ENCODE measurements at regions not wholly inside any gene's neighbourhood (a gene's known extent, or its start where the extent isn't known, plus 50 kb on each side); places are given as distances from the start of the nearest gene placed in this dataset.

DNA sequence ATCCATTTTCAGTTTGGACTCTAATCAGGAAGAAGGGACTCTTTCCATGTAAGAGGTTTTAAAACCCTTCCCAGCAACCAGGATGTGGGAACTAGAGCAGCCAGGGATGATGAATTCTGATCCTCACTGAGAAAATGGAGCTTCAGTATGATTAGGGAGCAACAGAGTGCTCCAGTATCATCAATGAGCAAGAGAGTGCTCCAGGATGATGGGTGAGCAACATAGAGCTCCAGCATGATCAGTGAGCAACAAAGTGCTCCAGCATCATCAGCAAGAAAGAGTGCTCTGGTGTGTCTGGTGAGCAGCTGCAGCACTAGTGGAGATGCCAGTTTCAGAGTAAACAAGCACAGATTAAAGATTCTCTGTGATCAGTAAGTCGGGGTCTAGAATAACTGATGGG lies 106.4 kb upstream of the LPP start:
- DNase-seq = no peak

GRCh38 chr3:188049606-188050530 lies 104.1 kb upstream of the LPP start:
- peak; percentile 74 for DNase-seq

GRCh38 chr3:188051801-188052168 lies 102.2 kb upstream of the LPP start:
- no peak for DNase-seq

DNA sequence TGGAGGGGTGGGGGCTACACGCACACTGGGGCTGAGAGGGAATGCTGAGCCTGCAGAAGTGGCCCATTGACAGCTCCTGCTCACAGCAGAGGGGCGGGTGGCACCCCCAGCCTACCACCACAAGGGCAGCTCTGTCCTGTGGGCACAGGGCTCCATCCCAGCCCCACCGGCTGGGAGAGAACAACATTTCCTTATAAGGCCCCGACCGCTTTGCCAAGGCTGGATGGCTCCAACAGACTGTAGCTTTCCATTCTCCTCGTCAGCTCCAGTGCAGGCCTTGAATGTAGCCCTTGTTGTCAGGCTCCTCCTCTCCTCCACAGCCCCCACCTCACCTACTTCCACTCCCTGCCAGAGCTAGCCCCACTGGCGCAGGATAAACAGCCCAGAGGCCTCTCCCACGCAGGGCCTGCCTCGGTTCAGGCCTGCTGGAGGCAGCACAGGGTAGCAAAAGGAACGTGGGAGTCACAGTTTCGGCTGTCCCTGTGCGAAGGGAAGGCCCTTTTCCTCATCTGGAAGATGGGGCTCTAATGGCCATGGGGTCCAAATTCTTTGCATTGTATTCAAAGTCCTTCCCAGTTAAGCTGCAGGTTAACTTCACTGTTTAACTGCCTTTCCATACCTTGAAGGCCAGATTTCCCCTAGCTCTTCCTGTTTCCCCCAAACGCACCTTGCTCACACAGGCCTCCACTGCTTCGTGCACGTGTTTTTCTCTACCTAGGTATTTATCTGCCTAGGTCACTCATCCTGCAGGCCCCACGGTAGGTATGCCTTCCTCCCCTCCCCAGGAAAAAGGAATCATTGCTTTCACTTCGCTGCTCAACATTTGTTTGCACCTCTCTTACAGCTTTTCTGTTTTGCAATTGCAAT lies 101.6 kb upstream of the LPP start:
- DNase-seq = no peak

GRCh38 chr3:188053036-188053340 lies 101.0 kb upstream of the LPP start:
- no peak for DNase-seq

GRCh38 chr3:188053710-188054380 lies 100.1 kb upstream of the LPP start:
- DNase-seq = no peak

- DNase-seq = no peak
Measured at GRCh38 chr3:188054541-188054940, 99.4 kb upstream of the LPP start.

GRCh38 chr3:188055388-188055787 lies 98.6 kb upstream of the LPP start:
- DNase-seq = no peak

DNA sequence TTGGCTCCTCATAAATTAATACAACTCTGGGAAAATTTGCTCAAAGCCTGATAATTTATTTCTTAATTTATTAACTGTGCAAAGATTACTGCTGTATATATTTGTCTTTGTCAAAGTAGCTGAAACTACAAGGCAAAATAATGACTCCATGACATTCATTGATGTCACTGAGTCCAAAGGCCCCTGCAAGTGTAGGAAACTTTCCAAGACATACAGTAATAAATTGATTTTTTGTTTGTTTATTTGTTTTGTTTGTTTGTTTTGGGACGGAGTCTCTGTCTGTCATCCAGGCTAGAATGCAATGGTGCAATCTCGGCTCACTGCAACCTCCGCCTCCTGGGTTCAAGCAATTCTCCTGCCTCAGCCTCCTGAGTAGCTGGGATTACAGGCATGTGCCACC lies 96.8 kb upstream of the LPP start:
- no peak for DNase-seq

- DNase-seq = no peak
Measured at GRCh38 chr3:188058569-188059184, 95.3 kb upstream of the LPP start.

- DNase-seq = no peak
Measured at GRCh38 chr3:188059351-188059750, 94.6 kb upstream of the LPP start.

- no peak for DNase-seq
Measured at GRCh38 chr3:188060264-188060835, 93.6 kb upstream of the LPP start.

DNA sequence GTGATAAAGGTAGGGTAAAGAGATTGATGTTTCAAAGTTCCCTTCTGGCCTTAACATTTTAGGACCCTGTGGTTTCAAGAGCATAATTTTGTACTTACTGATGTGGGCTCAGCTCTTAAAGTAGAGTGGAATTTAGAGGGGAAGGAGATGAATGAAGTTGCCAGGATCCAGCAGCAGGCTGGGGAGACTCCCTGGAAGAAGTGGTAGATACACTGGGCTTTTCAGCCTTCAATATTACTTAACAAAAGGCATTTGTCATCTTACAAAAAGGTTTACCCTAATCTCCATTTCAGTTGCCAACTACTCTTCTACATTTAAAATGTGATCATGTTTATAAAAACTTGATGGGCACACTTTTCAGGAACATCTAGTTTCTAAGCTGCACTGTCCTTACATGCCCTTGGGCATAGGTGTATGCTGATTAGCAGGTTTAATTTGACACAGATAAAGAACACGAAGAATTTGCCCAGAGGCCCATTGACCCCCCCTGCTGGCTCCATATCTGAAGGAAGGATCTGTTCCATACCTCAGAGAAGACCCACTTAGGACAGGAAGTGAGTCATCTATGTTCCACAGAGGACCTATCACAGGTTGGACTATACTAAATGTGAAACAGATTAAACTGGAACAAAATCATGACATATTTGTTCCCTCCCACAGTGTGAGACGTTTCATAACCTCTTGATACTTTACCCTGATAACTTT lies 93.0 kb upstream of the LPP start:
- DNase-seq = peak; percentile 84

DNA sequence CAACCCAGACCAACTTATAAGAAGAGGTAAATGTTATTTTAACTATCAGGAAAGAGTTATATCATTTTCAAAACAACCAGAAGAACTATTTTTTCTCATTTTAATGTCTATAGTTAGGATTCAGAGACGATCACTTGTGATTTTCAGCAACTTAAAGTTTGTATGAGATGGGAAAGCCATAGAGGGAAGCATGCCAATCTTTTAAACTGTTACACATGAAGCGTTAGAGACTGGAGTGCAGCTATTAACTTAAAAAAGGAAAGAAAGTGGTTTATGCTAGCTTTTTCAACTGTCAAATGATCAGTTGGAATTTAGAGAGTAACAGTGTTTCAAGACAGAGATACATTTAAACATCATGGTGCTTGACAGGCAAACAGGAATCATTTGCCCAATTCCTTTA lies 91.7 kb upstream of the LPP start:
- no peak for DNase-seq

- no peak for DNase-seq
Measured at GRCh38 chr3:188064831-188065493, 89.0 kb upstream of the LPP start.

DNA sequence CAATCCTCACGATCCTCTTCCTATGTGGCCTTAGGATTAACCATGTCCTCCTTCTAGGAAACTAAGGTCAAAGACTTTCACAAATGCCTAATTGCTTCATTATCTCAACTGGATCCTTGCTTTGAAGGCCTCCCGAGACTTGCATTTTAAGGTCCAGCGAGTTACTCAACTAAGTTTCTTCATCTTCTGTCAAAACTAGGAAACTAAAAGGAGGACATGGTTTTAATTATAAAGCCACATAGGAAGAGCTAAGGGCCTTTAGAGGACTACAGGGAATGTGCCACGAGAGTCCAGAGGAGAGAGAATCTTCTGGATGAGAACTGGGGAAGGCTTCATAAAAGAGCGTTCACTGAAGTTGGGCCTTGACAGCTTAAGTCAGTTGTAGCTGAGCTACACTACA lies 87.8 kb upstream of the LPP start:
- no peak for DNase-seq

GRCh38 chr3:188067932-188068331 lies 86.0 kb upstream of the LPP start:
- DNase-seq = no peak

GRCh38 chr3:188068342-188068741 lies 85.6 kb upstream of the LPP start:
- DNase-seq = no peak

DNA sequence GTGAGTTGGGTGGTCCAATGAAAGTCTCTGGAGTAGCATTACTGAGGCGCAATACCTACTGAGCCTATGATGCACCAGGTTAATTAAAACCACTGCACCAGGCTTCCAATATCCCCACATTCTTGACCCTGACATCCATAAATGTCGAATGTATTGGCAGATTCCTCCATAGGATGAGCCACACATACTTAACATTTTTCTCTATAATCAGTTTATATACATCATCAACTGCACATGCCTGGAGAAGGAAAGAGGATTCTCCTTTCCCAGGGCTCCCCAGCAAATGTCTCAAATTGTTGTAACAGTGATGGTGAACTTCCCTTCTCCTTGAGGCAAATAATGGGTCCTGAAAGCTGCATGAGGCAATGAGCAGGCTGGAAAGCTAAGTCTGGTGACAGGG lies 82.3 kb upstream of the LPP start:
- DNase-seq = no peak

GRCh38 chr3:188076176-188076575 lies 77.8 kb upstream of the LPP start:
- no peak for DNase-seq

- DNase-seq = no peak
Measured at GRCh38 chr3:188077160-188077799, 76.7 kb upstream of the LPP start.

All from activated effector memory CD4-positive, alpha-beta T cell treated with anti-CD3 and anti-CD28 coated beads, Interleukin-2, amount 50 U/mL, for 16 hours (primary cell).